ENCODE measurements at regions not wholly inside any gene's neighbourhood (a gene's known extent, or its start where the extent isn't known, plus 50 kb on each side); places are given as distances from the start of the nearest gene placed in this dataset.
A peak's percentile ranks its signal among the peaks of the same experiment; 100 is the strongest.

DNA sequence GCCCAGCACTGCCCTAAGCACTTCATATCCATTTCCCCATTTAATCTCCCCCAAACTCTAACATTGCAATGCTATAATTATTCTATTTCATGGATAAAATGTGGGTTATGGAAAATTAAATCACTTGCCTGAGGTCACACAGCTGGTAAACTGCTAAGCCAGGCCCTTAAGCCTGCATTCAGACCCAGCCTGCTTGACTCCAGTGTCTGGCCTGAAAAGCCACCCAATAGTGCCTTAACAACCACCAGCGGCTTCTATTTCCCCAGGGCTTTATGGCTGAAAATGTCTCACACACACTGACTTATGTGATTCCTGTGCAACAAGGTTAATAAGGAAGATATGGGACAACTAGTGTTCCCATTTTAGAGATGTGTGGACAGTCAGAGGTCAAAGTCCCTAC, 178.5 kb upstream of the SNX19 start:
- no peak for FAIRE-seq
- no peaks in the 10 kb centered on the region for H3K27me3 ChIP-seq (ENCODE audit: control insufficient read depth, insufficient read depth, low read length)

DNA sequence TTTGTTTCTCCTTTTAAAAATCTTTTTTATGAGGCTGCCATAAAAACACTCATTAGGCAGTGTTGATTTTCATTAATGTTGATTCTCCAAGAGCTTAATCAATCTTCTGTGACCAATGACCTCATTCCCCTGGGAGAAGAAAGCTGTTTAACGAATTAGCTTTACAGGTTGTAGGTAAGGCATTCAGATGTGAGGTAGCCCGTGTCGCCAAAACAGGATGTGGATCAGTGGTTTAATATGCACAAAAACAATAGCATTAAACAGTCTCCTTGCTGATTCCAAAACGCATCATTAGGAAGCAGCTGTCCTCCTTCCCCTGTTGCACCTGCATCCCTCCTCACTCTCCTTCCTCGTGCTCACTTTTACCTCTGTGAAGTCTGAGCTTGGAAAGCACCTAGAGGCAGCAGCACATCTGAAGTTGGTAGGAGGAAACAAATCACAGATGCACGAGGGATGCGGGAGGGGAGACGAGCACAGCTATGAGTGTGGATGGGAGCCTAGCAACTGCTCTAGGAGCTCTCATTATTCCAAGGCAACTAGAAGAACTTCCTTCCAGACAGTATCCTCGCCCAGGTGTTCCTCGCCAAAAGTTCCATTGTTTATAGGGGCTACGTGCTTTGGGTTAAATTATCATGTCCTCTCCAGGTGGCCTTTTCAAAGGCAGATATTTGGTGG, 179.4 kb upstream of the SNX19 start:
- Histone ChIP-seq H3K27me3 (ENCODE audit: control insufficient read depth, insufficient read depth, low read length) (no peaks in the 10 kb centered on the region), H3K4me3 (ENCODE audit: low read depth, low read length) (no peak overlapping the region), H3K36me3 (ENCODE audit: control insufficient read depth, insufficient read depth, low read length) (no peaks in the 10 kb centered on the region)
- FAIRE-seq (no peak), DNase-seq (ENCODE audit: low read depth) (no peak)
- TF ChIP-seq, protein P1, sequence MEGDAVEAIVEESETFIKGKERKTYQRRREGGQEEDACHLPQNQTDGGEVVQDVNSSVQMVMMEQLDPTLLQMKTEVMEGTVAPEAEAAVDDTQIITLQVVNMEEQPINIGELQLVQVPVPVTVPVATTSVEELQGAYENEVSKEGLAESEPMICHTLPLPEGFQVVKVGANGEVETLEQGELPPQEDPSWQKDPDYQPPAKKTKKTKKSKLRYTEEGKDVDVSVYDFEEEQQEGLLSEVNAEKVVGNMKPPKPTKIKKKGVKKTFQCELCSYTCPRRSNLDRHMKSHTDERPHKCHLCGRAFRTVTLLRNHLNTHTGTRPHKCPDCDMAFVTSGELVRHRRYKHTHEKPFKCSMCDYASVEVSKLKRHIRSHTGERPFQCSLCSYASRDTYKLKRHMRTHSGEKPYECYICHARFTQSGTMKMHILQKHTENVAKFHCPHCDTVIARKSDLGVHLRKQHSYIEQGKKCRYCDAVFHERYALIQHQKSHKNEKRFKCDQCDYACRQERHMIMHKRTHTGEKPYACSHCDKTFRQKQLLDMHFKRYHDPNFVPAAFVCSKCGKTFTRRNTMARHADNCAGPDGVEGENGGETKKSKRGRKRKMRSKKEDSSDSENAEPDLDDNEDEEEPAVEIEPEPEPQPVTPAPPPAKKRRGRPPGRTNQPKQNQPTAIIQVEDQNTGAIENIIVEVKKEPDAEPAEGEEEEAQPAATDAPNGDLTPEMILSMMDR (IDR thresholded peaks at IDR 0.05; ENCODE audit: insufficient read depth, low read length, severe bottlenecking) = no peak

More for the DNA sequence above, 178.5 kb upstream of the SNX19 start:
- Histone ChIP-seq H3K4me3 (ENCODE audit: low read depth, low read length) (no peak overlapping the region), H3K36me3 (ENCODE audit: control insufficient read depth, insufficient read depth, low read length) (no peaks in the 10 kb centered on the region)
- TF ChIP-seq, protein P1 (IDR thresholded peaks at IDR 0.05; ENCODE audit: insufficient read depth, low read length, severe bottlenecking) = no peak
- DNase-seq (ENCODE audit: low read depth) = no peak

DNA sequence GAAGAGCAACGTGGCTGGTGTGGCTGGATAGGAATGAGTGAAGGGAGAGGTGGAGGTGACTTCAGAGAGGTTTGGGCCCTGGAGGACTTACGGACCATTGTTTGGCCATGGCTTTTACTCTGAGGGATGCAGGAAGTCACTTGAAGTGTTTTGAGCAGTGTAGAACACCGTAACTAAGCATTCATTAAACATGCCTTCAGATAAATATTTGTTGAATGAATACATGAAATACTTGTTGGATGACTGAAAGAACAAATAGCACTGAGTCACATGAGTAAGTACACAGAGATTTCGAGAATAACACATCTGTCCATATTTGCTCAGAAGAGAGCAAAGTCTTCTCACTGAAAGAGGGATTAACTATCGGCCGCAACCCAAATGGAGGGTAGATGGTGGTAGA, 182.7 kb upstream of the SNX19 start:
- Histone ChIP-seq H3K27me3 (ENCODE audit: control insufficient read depth, insufficient read depth, low read length) (no peaks in the 10 kb centered on the region), H3K36me3 (ENCODE audit: control insufficient read depth, insufficient read depth, low read length) (no peaks in the 10 kb centered on the region), H3K4me3 (ENCODE audit: low read depth, low read length) (no peak overlapping the region)
- FAIRE-seq (no peak), DNase-seq (ENCODE audit: low read depth) (peak; percentile 94)
- TF ChIP-seq, protein P1 (IDR thresholded peaks at IDR 0.05; ENCODE audit: insufficient read depth, low read length, severe bottlenecking) = no peak

DNA sequence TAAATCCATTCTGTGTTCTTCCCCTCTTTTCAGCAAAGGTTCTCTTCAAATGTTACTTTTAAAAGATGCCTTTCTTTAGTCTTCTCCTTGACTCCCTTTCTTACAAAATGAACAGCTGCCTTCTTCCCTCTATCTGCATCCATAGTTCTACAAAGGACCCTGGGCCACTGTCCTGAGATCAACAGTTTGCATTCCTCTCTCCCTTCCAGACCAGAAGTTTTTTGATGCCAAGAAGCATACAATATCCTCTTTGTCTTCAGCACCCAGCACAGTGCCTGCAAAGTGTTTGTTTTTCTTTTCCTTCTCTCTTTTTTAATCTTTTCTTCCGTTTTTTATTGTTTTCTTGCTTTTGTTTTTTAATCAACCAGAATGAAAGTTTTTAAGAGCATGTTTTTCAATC, 183.5 kb upstream of the SNX19 start:
- Histone ChIP-seq H3K27me3 (ENCODE audit: control insufficient read depth, insufficient read depth, low read length) (no peaks in the 10 kb centered on the region), H3K4me3 (ENCODE audit: low read depth, low read length) (no peak overlapping the region), H3K36me3 (ENCODE audit: control insufficient read depth, insufficient read depth, low read length) (no peaks in the 10 kb centered on the region)
- no peak for FAIRE-seq
- DNase-seq (ENCODE audit: low read depth) = no peak
- TF ChIP-seq, protein P1 (IDR thresholded peaks at IDR 0.05; ENCODE audit: insufficient read depth, low read length, severe bottlenecking) = no peak

DNA sequence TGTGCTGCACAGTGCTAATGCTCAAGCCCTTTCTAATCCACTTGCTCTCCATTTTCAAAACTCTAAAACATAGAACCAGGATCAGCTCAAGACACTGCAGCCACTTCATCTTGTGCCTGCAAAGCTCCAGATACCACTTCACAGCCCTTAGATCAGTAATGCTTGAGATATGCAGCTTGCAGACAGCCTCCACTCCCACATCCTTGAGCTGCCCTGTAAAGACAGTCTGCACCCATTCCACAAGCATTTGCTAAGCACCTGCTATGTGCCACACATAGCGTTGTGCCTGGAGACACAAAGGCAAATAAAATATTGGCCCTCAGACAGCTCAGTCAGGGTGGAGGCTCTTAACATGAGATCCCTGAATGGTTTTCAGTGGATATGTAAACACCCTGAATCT, 192.5 kb upstream of the SNX19 start:
- no peaks in the 10 kb centered on the region for H3K27me3 ChIP-seq (ENCODE audit: control insufficient read depth, insufficient read depth, low read length)
- TF ChIP-seq, protein P1 (IDR thresholded peaks at IDR 0.05; ENCODE audit: insufficient read depth, low read length, severe bottlenecking) = no peak
- H3K36me3 ChIP-seq (ENCODE audit: control insufficient read depth, insufficient read depth, low read length) = no peaks in the 10 kb centered on the region
- no peak overlapping the region for H3K4me3 ChIP-seq (ENCODE audit: low read depth, low read length)
- FAIRE-seq (no peak), DNase-seq (ENCODE audit: low read depth) (peak; percentile 28)

DNA sequence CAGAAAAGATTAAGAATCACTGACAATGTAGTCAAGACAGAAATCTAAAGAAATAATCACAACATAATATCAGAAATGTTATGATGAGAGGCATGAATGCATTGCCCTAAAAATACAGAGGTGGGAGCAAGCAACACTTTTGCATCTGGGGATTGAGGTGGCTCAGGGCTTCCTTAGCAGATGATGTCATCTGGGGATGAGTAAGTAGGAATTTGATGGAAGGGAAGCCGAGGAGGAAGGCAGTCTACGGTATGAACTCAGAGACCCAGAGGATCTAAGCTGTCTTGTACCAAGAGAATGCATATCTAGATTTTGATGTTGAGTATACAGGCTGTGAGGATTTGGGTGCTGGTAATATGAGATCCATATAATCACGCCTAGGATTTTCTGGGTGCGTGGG, 193.0 kb upstream of the SNX19 start:
- peak; percentile 74 for DNase-seq (ENCODE audit: low read depth)
- no peak for FAIRE-seq
- TF ChIP-seq, protein P1 (IDR thresholded peaks at IDR 0.05; ENCODE audit: insufficient read depth, low read length, severe bottlenecking) = no peak
- H3K27me3 ChIP-seq (ENCODE audit: control insufficient read depth, insufficient read depth, low read length) = no peaks in the 10 kb centered on the region
- H3K36me3 ChIP-seq (ENCODE audit: control insufficient read depth, insufficient read depth, low read length) = no peaks in the 10 kb centered on the region
- H3K4me3 ChIP-seq (ENCODE audit: low read depth, low read length) = no peak overlapping the region

Data from bronchial epithelial cell (primary cell).